A673 (cell line): ENCODE measurements at regions not wholly inside any gene's neighbourhood (a gene's known extent, or its start where the extent isn't known, plus 50 kb on each side); places are given as distances from the start of the nearest gene placed in this dataset.

ENCODE experiments used
- BruUV-seq: library from RNA; stranded (reverse); fragments of 400-500 nt; replicated peaks from 2 replicates; lab custom pipeline; 2021; lab: Mats Ljungman, UMichigan
- CTCF ChIA-PET: fragments of 300-600 bp; sonication (Branson Sonifier 250); formaldehyde crosslinking; loops from one replicate; lab custom pipeline; 2022; ENCODE audit warnings: antibody characterized with exemption; lab: Charles Lee
- POLR2A ChIA-PET: fragments of 300-600 bp; sonication (Branson Sonifier 250); formaldehyde crosslinking; loops from one replicate; lab custom pipeline; 2022; ENCODE audit warnings: antibody characterized with exemption; ENCODE audit not compliant: low non-redundant PET; lab: Charles Lee
- DNase-seq: peaks from one replicate; pipeline ENCODE4 v3.0.0-alpha.2; 2015; ENCODE audit warnings: low spot score
- H3K27ac ChIP-seq: fragments of 200-600 bp; sonication (generic); 2 replicates; pipeline ENCODE4 v1.5.1; 2016; ENCODE audit warnings: mixed run types, low read depth, mild to moderate bottlenecking, mixed read lengths, antibody characterized with exemption, low read length; ENCODE audit not compliant: poor library complexity, severe bottlenecking
- H3K27me3 ChIP-seq: fragments of 200-600 bp; sonication (generic); replicated peaks from 2 replicates; pipeline ENCODE4 v1.6.1; 2017; ENCODE audit warnings: mixed run types, low read depth, mild to moderate bottlenecking, mixed read lengths, antibody characterized with exemption, low read length; ENCODE audit not compliant: insufficient read depth, poor library complexity
- H3K36me3 ChIP-seq: fragments of 200-600 bp; sonication (generic); 2 replicates; pipeline ENCODE4 v1.6.1; 2016; ENCODE audit warnings: mixed run types, mild to moderate bottlenecking, mixed read lengths, antibody characterized with exemption, low read length; ENCODE audit not compliant: insufficient read depth, poor library complexity, severe bottlenecking
- H3K4me1 ChIP-seq: fragments of 200-600 bp; sonication (generic); 2 replicates; pipeline ENCODE4 v1.6.1; 2017; ENCODE audit warnings: mixed run types, mild to moderate bottlenecking, mixed read lengths, antibody characterized with exemption, low read length; ENCODE audit not compliant: insufficient read depth, poor library complexity, severe bottlenecking
- H3K4me3 ChIP-seq: fragments of 200-600 bp; sonication (generic); 2 replicates; pipeline ENCODE4 v1.5.1; 2016; ENCODE audit warnings: low read depth, mixed run types, mild to moderate bottlenecking, mixed read lengths, low read length; ENCODE audit not compliant: poor library complexity, severe bottlenecking
- H3K9me3 ChIP-seq: fragments of 200-600 bp; sonication (generic); 2 replicates; pipeline ENCODE4 v1.6.1; 2016; ENCODE audit warnings: mixed run types, low read depth, mild to moderate bottlenecking, mixed read lengths, antibody characterized with exemption, low read length; ENCODE audit not compliant: poor library complexity, severe bottlenecking
- EZH2 ChIP-seq: fragments of 200-600 bp; sonication (generic); IDR thresholded peaks from 2 replicates; pipeline ENCODE4 v1.6.1; 2017; ENCODE audit warnings: borderline replicate concordance, low read depth, mild to moderate bottlenecking, mixed read lengths, antibody characterized with exemption, low read length; ENCODE audit not compliant: poor library complexity, severe bottlenecking
- intact Hi-C: fragments of 100-400 bp; cut with micrococcal nuclease; formaldehyde crosslinking; loops from one replicate; pipeline ENCODE4 v1.10.0; 2022; ENCODE audit not compliant: unreplicated experiment
- TF ChIP-seq, protein P1 (sequence below): fragments of 300-800, 200-600 bp; sonication (generic); conservative IDR thresholded peaks from 2 replicates; pipeline ENCODE4 v1.5.1; 2017; ENCODE audit warnings: low read depth, mild to moderate bottlenecking, antibody characterized with exemption, low read length, moderate library complexity, mixed read lengths

- no peaks in the 10 kb centered on the region for H3K4me1 ChIP-seq
- CTCF ChIA-PET, result no interaction called here
- POLR2A ChIA-PET, result no interaction called here
- no peak overlapping the region for H3K27ac ChIP-seq
- no peak for TF ChIP-seq EZH2
- TF ChIP-seq, protein P1, sequence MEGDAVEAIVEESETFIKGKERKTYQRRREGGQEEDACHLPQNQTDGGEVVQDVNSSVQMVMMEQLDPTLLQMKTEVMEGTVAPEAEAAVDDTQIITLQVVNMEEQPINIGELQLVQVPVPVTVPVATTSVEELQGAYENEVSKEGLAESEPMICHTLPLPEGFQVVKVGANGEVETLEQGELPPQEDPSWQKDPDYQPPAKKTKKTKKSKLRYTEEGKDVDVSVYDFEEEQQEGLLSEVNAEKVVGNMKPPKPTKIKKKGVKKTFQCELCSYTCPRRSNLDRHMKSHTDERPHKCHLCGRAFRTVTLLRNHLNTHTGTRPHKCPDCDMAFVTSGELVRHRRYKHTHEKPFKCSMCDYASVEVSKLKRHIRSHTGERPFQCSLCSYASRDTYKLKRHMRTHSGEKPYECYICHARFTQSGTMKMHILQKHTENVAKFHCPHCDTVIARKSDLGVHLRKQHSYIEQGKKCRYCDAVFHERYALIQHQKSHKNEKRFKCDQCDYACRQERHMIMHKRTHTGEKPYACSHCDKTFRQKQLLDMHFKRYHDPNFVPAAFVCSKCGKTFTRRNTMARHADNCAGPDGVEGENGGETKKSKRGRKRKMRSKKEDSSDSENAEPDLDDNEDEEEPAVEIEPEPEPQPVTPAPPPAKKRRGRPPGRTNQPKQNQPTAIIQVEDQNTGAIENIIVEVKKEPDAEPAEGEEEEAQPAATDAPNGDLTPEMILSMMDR, result peak; percentile 51
- intact Hi-C loops, result no loop called here
- no peak overlapping the region for H3K4me3 ChIP-seq
- no peaks in the 10 kb centered on the region for H3K36me3 ChIP-seq
- no peaks in the 10 kb centered on the region for H3K27me3 ChIP-seq
- peak; percentile 50 for DNase-seq
- no peaks in the 10 kb centered on the region for H3K9me3 ChIP-seq
- BruUV-seq, result no TSS peak
These were observed 182.3 kb downstream of the INO80D start for GRCh38 chr2:205903549-205904129.

- no peak overlapping the region for H3K27ac ChIP-seq
- no peaks in the 10 kb centered on the region for H3K9me3 ChIP-seq
- DNase-seq, result no peak
- no peaks in the 10 kb centered on the region for H3K4me1 ChIP-seq
- TF ChIP-seq, protein P1, result no peak
- TF ChIP-seq EZH2, result no peak
- intact Hi-C loops, result no loop called here
- ChIA-PET CTCF (no interaction called here), POLR2A (no interaction called here)
- no peaks in the 10 kb centered on the region for H3K36me3 ChIP-seq
- H3K27me3 ChIP-seq, result no peaks in the 10 kb centered on the region
- BruUV-seq, result no TSS peak
- no peak overlapping the region for H3K4me3 ChIP-seq
These were observed 183.1 kb downstream of the INO80D start for GRCh38 chr2:205902900-205903237.

- Histone ChIP-seq H3K27ac (no peak overlapping the region), H3K27me3 (no peaks in the 10 kb centered on the region), H3K9me3 (no peaks in the 10 kb centered on the region), H3K4me3 (no peak overlapping the region), H3K36me3 (no peaks in the 10 kb centered on the region), H3K4me1 (no peaks in the 10 kb centered on the region)
- BruUV-seq, result no TSS peak
- POLR2A ChIA-PET, result no interaction called here
- DNase-seq, result peak; percentile 10
- CTCF ChIA-PET, result no interaction called here
- no peak for TF ChIP-seq EZH2
- TF ChIP-seq, protein P1, result no peak
- intact Hi-C loops, result no loop called here
These were observed 183.7 kb downstream of the INO80D start for GRCh38 chr2:205902041-205902899.
